IMR-90 (cell line): ENCODE measurements at regions not wholly inside any gene's neighbourhood (a gene's known extent, or its start where the extent isn't known, plus 50 kb on each side); places are given as distances from the start of the nearest gene placed in this dataset.
"Not testable (repeated sequence)": the region's sequence is repeated elsewhere in the genome, so short reads cannot be mapped to it uniquely, and the experiment has no call there.

ENCODE experiments used
- BHLHE40 ChIP-seq: fragments of 150-350 bp; IDR thresholded peaks from 2 replicates; pipeline ENCODE4 v1.6.1; 2016; ENCODE audit warnings: mild to moderate bottlenecking, low read depth, low read length
- CEBPB ChIP-seq: IDR thresholded peaks from 2 replicates; pipeline ENCODE4 v1.6.1; 2012; ENCODE audit warnings: low read depth, low read length, improper control_type of control experiment
- CHD1 ChIP-seq: IDR thresholded peaks from 2 replicates; pipeline ENCODE4 v1.6.1; 2012; ENCODE audit warnings: low read depth, low read length, improper control_type of control experiment
- FOS ChIP-seq: fragments of 150-350 bp; IDR thresholded peaks from 2 replicates; pipeline ENCODE4 v1.6.1; 2016; ENCODE audit warnings: low read depth, low read length
- MAFK ChIP-seq: IDR thresholded peaks from 2 replicates; pipeline ENCODE4 v1.6.1; 2012; ENCODE audit warnings: low read depth, low read length, improper control_type of control experiment
- MAZ ChIP-seq: IDR thresholded peaks from 2 replicates; pipeline ENCODE4 v1.6.1; 2012; ENCODE audit warnings: low read depth, mild to moderate bottlenecking, low read length, improper control_type of control experiment, moderate library complexity, borderline replicate concordance
- POLR2A ChIP-seq: IDR thresholded peaks from 2 replicates; pipeline ENCODE4 v1.6.1; 2012; ENCODE audit warnings: mild to moderate bottlenecking, low read depth, low read length
- RAD21 ChIP-seq: IDR thresholded peaks from 2 replicates; pipeline ENCODE4 v1.6.1; 2012; ENCODE audit warnings: low read length, improper control_type of control experiment
- RCOR1 ChIP-seq: IDR thresholded peaks from 2 replicates; pipeline ENCODE4 v1.6.1; 2012; ENCODE audit warnings: mild to moderate bottlenecking, low read length, improper control_type of control experiment; ENCODE audit not compliant: insufficient replicate concordance
- RFX5 ChIP-seq: IDR thresholded peaks from 2 replicates; pipeline ENCODE4 v1.8.0; 2012; ENCODE audit warnings: low read depth, mild to moderate bottlenecking, low read length, moderate library complexity
- SMC3 ChIP-seq: fragments of 150-350 bp; IDR thresholded peaks from 2 replicates; pipeline ENCODE4 v1.6.1; 2016; ENCODE audit warnings: low read depth, mild to moderate bottlenecking, antibody characterized with exemption, low read length, moderate library complexity
- TF ChIP-seq, protein P1 (sequence below): conservative IDR thresholded peaks from 2 replicates; pipeline ENCODE4 v1.5.1; 2012; ENCODE audit warnings: mild to moderate bottlenecking, low read depth, low read length, improper control_type of control experiment

DNA sequence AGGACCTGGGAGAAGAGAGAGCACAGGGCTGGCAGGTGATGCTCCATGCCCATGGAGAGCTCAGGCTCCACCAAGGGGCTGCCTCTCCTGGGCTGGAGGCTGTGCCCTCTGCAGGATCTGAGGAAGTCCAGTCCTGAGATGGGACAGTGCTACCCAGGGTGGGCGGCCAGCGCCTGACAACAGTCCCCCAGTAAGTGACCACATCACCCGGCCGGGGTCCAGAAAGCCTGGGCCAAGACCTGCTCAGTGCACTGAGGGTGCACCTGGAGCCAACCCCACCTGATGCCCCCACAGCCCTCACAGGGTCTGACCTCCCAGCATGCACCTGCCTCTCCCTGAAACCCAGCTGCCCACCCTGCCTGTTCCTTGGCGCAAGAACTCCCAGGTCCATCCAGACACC is 227.7 kb downstream of the CWH43 start:
- TF ChIP-seq, protein P1, sequence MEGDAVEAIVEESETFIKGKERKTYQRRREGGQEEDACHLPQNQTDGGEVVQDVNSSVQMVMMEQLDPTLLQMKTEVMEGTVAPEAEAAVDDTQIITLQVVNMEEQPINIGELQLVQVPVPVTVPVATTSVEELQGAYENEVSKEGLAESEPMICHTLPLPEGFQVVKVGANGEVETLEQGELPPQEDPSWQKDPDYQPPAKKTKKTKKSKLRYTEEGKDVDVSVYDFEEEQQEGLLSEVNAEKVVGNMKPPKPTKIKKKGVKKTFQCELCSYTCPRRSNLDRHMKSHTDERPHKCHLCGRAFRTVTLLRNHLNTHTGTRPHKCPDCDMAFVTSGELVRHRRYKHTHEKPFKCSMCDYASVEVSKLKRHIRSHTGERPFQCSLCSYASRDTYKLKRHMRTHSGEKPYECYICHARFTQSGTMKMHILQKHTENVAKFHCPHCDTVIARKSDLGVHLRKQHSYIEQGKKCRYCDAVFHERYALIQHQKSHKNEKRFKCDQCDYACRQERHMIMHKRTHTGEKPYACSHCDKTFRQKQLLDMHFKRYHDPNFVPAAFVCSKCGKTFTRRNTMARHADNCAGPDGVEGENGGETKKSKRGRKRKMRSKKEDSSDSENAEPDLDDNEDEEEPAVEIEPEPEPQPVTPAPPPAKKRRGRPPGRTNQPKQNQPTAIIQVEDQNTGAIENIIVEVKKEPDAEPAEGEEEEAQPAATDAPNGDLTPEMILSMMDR, result not testable (repeated sequence)
- TF ChIP-seq RCOR1, POLR2A, CHD1, FOS, MAFK, SMC3, CEBPB, BHLHE40, RAD21, MAZ, RFX5: not testable (repeated sequence)
